ENCODE measurements at regions not wholly inside any gene's neighbourhood (a gene's known extent, or its start where the extent isn't known, plus 50 kb on each side); places are given as distances from the start of the nearest gene placed in this dataset.

DNA sequence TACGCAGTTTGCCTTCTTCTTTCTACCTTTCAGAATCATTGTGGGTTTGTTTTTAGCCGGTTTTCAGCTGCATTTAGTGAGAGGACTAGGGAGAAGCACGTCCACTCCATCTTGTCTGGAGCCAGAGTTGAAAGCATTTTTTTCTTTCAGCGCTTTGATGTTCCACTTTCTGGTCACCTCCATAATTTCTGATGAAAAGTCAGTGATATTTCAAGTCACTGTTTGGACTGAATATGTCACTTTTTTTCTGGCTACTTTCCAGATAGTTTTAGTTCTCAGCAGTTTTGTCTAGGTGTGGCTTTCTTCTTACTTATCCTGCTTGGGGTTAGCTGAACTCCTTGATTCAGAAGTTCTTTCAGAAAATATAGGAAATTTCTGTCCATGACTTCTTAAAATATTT is 123.9 kb upstream of the IER5L start:
- in situ Hi-C loops (cut with MboI; ENCODE audit: low sequenced_read_pairs) (no loop called here), dilution Hi-C loops (cut with HindIII; ENCODE audit: low sequenced_read_pairs, unreplicated experiment) (no loop called here), intact Hi-C loops (cut with micrococcal nuclease) (no loop called here)
- H2AK9ac ChIP-seq (replicated peaks; ENCODE audit: low read depth, low read length, poor library complexity): no peak overlapping the region
- no peak for ATAC-seq (ENCODE audit: low read depth)
- no peak overlapping the region for H4K8ac ChIP-seq (ENCODE audit: low read depth in 2 of 2, low read length in 2 of 2)
- H4K91ac ChIP-seq (ENCODE audit: insufficient read depth, low read depth, low read length): no peak overlapping the region
- H2AFZ ChIP-seq (replicated peaks; ENCODE audit: low read length, poor library complexity): no peak overlapping the region
- H3K4me2 ChIP-seq (ENCODE audit: low read depth, low read length): no peak overlapping the region
- no peak for TF ChIP-seq NFE2L2 (IDR thresholded peaks at IDR 0.05; ENCODE audit: low read depth, low read length)
- no peak for TF ChIP-seq BHLHE40 (IDR thresholded peaks at IDR 0.05; ENCODE audit: low read depth, low read length)
- no peak for TF ChIP-seq CEBPB (IDR thresholded peaks at IDR 0.05; ENCODE audit: low read depth, low read length)
- no peak for TF ChIP-seq MXI1 (IDR thresholded peaks at IDR 0.05; ENCODE audit: borderline replicate concordance, low read depth, low read length)
- TF ChIP-seq CTCF (conservative IDR thresholded peaks at IDR 0.05; ENCODE audit: low read depth, low read length): no peak
- TF ChIP-seq MAFK (IDR thresholded peaks at IDR 0.05; ENCODE audit: low read depth, low read length): no peak
- no peak for TF ChIP-seq ELK1 (IDR thresholded peaks at IDR 0.05; ENCODE audit: borderline replicate concordance, low read depth, low read length)
- TF ChIP-seq SMC3 (IDR thresholded peaks at IDR 0.05; ENCODE audit: low read depth, low read length): no peak
- TF ChIP-seq RAD21 (IDR thresholded peaks at IDR 0.05; ENCODE audit: low read length): no peak
- TF ChIP-seq CHD1 (IDR thresholded peaks at IDR 0.05; ENCODE audit: low read depth, low read length): no peak
- no peak for TF ChIP-seq POLR2A (IDR thresholded peaks at IDR 0.05; ENCODE audit: low read depth, low read length)
- no peak for TF ChIP-seq RCOR1 (IDR thresholded peaks at IDR 0.05; ENCODE audit: insufficient replicate concordance, low read length)
- no peaks in the 10 kb centered on the region for H4K20me1 ChIP-seq (ENCODE audit: insufficient read depth, low read length)
- H3K9ac ChIP-seq (ENCODE audit: low read depth, low read length): no peak overlapping the region
- no peak overlapping the region for H3K18ac ChIP-seq (ENCODE audit: low read depth, low read length)
- no TSS peak for BruUV-seq (replicated peaks)
- H3K9me1 ChIP-seq (ENCODE audit: insufficient read depth, low read length): peaks cover 4% of the 10 kb centered on the region; the same call in 1 of the 2 replicates
- no peaks in the 10 kb centered on the region for H3K79me1 ChIP-seq (ENCODE audit: low read depth in 1 of 2, low read length in 2 of 2)
- no peak overlapping the region for H3K23ac ChIP-seq (ENCODE audit: low read depth, low read length)
- no peak for DNase-seq
- no peak overlapping the region for H2BK120ac ChIP-seq (ENCODE audit: low read depth, low read length)
- no peak overlapping the region for H2BK5ac ChIP-seq (ENCODE audit: low read depth, low read length, poor library complexity, severe bottlenecking)
- no CpG with 5 or more reads among the region's 4 CpGs for WGBS, 2 experiments (ENCODE audit: extremely low coverage in 2 of 2, insufficient read length in 1 of 2)
- no peak overlapping the region for H3K27ac ChIP-seq (ENCODE audit: insufficient read depth, low read length)
- no peak overlapping the region for H4K5ac ChIP-seq (ENCODE audit: low read depth, low read length)
- H3K14ac ChIP-seq (replicated peaks; ENCODE audit: low read depth, low read length): no peak overlapping the region
- no peak overlapping the region for H3K56ac ChIP-seq (ENCODE audit: extremely low read depth, insufficient read depth, low read length)
- H2AK5ac ChIP-seq (ENCODE audit: low read depth, low read length): no peak overlapping the region
- no peak overlapping the region for H3K4me3 ChIP-seq (ENCODE audit: insufficient read depth, low read depth, low read length)
- POLR2A ChIA-PET (ENCODE audit: unreplicated experiment): no interaction called here
- H2BK20ac ChIP-seq (ENCODE audit: low read depth, low read length): no peak overlapping the region
- H3K27me3 ChIP-seq (ENCODE audit: control insufficient read depth, insufficient read depth, low read length): peaks cover 4% of the 10 kb centered on the region; the same call in 1 of the 2 replicates
- no peaks in the 10 kb centered on the region for H3K36me3 ChIP-seq (ENCODE audit: control insufficient read depth, insufficient read depth, low read length)
- peaks cover 16% of the 10 kb centered on the region for H3K9me3 ChIP-seq (ENCODE audit: control insufficient read depth, insufficient read depth, low read length)
- H2BK15ac ChIP-seq (ENCODE audit: low read depth, low read length): no peak overlapping the region
- peaks cover 3% of the 10 kb centered on the region; the same call in 1 of the 2 replicates for H3K4me1 ChIP-seq (ENCODE audit: control insufficient read depth, insufficient read depth, low read length)
- no peak overlapping the region for H3K4ac ChIP-seq (ENCODE audit: low read depth, low read length)
- CTCF ChIA-PET: no interaction called here
